ENCODE measurements at regions not wholly inside any gene's neighbourhood (a gene's known extent, or its start where the extent isn't known, plus 50 kb on each side); places are given as distances from the start of the nearest gene placed in this dataset.

DNA sequence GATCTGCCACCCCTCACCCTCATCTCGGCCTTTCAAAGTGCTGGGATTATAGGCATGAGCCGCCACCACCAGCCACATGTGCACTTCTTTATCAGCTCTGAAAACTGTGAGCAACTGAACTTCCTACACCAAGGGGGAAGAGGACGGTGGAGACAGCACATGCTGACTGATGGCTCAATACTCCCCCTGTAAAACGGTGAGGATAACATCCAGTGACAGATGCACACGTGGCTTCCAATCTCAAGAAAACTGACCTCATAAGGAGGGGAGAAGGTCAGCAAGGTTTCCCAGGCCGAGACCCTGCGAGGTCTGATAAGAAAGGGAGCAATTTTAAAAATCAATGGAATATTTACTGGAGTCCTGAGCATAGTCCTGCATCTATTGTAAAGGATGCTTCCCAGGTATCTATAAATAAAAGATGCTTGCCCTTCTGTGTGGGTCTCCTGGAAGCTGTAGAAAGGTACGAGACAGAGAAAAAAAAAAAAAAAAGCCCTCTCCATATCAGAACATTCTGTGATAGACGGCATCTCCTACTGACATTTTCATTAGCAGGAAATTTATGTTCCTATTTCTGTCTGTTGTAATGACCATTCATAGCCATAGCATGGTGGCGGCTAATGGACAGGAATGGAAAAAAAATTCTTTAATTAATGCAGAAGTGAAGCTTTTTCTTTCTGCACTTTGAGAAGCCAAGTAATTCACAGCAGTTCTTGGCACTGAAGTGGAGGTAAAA is 385.1 kb downstream of the ZNF536 start:
- no peaks in the 10 kb centered on the region for H3K9me3 Mint-ChIP-seq
- H3K27me3 Mint-ChIP-seq (ENCODE audit: low read depth), result peaks cover 16% of the 10 kb centered on the region
- no peak overlapping the region for H3K27ac Mint-ChIP-seq
- DNase-seq (ENCODE audit: low spot score in 2 of 2, unreplicated experiment in 2 of 2), result no peak
- no peaks in the 10 kb centered on the region for H3K4me1 Mint-ChIP-seq
- H3K36me3 Mint-ChIP-seq, result no peaks in the 10 kb centered on the region
- no peak overlapping the region for H3K4me3 Mint-ChIP-seq
- TF ChIP-seq, protein P1, sequence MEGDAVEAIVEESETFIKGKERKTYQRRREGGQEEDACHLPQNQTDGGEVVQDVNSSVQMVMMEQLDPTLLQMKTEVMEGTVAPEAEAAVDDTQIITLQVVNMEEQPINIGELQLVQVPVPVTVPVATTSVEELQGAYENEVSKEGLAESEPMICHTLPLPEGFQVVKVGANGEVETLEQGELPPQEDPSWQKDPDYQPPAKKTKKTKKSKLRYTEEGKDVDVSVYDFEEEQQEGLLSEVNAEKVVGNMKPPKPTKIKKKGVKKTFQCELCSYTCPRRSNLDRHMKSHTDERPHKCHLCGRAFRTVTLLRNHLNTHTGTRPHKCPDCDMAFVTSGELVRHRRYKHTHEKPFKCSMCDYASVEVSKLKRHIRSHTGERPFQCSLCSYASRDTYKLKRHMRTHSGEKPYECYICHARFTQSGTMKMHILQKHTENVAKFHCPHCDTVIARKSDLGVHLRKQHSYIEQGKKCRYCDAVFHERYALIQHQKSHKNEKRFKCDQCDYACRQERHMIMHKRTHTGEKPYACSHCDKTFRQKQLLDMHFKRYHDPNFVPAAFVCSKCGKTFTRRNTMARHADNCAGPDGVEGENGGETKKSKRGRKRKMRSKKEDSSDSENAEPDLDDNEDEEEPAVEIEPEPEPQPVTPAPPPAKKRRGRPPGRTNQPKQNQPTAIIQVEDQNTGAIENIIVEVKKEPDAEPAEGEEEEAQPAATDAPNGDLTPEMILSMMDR (IDR thresholded peaks at IDR 0.05; ENCODE audit: unreplicated experiment), result no peak

DNA sequence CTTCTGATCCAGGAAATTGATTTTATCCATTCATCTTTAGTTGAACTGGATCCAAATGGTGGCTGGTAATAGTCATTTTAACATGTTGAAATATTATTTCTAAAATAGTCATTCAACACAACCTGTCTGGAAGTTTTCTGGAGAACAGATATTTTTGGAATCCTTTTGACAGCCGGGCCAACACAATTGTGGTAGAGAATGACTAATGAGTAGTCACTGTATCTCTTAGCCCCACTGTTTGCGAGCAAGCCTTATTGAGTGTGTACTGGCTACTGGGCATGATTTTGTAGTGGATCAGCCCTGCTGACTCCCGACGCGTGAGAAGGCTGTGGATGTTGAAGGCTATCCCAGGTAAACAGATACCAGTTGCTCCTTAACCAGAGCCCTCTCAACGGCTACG is 383.4 kb downstream of the ZNF536 start:
- H3K4me1 Mint-ChIP-seq, result no peaks in the 10 kb centered on the region
- no peaks in the 10 kb centered on the region for H3K36me3 Mint-ChIP-seq
- TF ChIP-seq, protein P1 (IDR thresholded peaks at IDR 0.05; ENCODE audit: unreplicated experiment), result no peak
- H3K9me3 Mint-ChIP-seq, result peaks cover 4% of the 10 kb centered on the region
- H3K4me3 Mint-ChIP-seq, result no peak overlapping the region
- DNase-seq (ENCODE audit: low spot score in 2 of 2, unreplicated experiment in 2 of 2), result no peak
- peaks cover 10% of the 10 kb centered on the region for H3K27me3 Mint-ChIP-seq (ENCODE audit: low read depth)
- no peak overlapping the region for H3K27ac Mint-ChIP-seq

DNA sequence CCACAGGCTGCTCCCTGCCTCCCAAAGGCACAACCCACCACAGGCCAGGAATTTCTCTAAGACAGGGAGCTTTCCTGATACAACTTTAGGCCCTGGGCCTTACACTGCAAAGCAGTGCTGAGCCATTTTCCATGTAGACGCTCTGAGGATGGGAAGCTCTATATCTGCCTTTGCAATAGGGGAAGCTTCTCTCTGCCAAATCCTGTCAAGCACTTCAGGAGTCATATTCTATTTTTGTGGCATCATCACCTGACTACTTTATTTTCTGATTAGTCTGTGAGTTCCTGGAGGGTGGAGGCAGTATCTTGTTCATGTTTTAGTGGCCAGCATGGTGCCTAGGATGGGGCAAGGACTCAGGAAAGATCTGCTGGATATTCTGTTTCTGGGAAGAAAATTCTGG is 382.0 kb downstream of the ZNF536 start:
- TF ChIP-seq, protein P1 (IDR thresholded peaks at IDR 0.05; ENCODE audit: unreplicated experiment), result no peak
- Mint-ChIP-seq H3K4me1 (no peaks in the 10 kb centered on the region), H3K4me3 (no peak overlapping the region), H3K27ac (no peak overlapping the region), H3K27me3 (ENCODE audit: low read depth) (peaks cover 9% of the 10 kb centered on the region), H3K36me3 (no peaks in the 10 kb centered on the region), H3K9me3 (peaks cover 18% of the 10 kb centered on the region)
- no peak for DNase-seq (ENCODE audit: low spot score in 2 of 2, unreplicated experiment in 2 of 2)

DNA sequence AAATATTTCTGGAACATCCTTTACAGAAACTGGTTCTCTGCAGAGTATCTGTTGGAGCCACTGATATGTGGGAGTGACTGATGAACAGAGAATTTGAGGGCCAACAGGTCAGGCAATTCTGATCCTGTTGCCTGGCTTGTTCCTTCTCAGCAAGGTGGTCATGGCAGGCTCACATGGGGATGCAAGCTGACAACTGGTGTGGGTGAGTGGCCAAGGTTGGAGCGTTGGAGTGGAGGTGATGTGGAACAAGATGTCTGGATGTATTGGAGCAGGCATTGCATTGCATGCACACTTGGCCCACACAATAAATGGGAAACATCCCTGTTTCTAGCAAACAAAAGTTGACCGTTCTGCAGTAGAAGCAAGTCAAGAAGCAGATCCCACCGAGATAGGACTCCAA is 380.7 kb downstream of the ZNF536 start:
- TF ChIP-seq, protein P1 (IDR thresholded peaks at IDR 0.05; ENCODE audit: unreplicated experiment), result no peak
- no peaks in the 10 kb centered on the region for H3K36me3 Mint-ChIP-seq
- H3K4me1 Mint-ChIP-seq, result no peaks in the 10 kb centered on the region
- peaks cover 7% of the 10 kb centered on the region for H3K27me3 Mint-ChIP-seq (ENCODE audit: low read depth)
- H3K9me3 Mint-ChIP-seq, result peaks cover 21% of the 10 kb centered on the region
- no peak overlapping the region for H3K4me3 Mint-ChIP-seq
- no peak overlapping the region for H3K27ac Mint-ChIP-seq
- DNase-seq (ENCODE audit: low spot score in 2 of 2, unreplicated experiment in 2 of 2), result no peak

DNA sequence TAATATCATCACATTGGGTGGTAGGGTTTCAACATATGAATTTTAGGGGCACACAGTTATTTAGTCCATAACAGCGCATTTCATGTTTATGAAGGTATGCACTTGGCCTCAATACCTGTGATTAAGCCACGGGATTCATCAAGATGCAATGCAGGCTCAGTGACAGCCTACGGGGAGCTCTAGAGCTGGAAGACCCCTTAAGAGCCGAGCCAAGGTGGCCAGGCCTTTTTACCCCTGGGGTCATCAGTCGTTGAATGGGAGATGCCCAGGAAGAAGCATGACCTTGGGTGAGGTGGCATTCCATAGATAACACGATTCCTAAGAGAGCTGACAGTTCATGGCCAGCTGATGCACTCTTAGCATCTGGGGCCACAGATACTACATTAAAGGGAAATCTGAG is 380.0 kb downstream of the ZNF536 start:
- TF ChIP-seq, protein P1 (IDR thresholded peaks at IDR 0.05; ENCODE audit: unreplicated experiment), result no peak
- no peak for DNase-seq (ENCODE audit: low spot score in 2 of 2, unreplicated experiment in 2 of 2)
- H3K4me1 Mint-ChIP-seq, result no peaks in the 10 kb centered on the region

More for the DNA sequence above, 380.0 kb downstream of the ZNF536 start:
- H3K36me3 Mint-ChIP-seq, result no peaks in the 10 kb centered on the region
- no peak overlapping the region for H3K4me3 Mint-ChIP-seq
- H3K27ac Mint-ChIP-seq, result no peak overlapping the region
- H3K27me3 Mint-ChIP-seq (ENCODE audit: low read depth), result peaks cover 6% of the 10 kb centered on the region
- H3K9me3 Mint-ChIP-seq, result peaks cover 21% of the 10 kb centered on the region

Data from mesothelial cell of epicardium (in vitro differentiated cells).